HG03457 (cell line): ENCODE measurements at regions not wholly inside any gene's neighbourhood (a gene's known extent, or its start where the extent isn't known, plus 50 kb on each side); places are given as distances from the start of the nearest gene placed in this dataset.

Experiments
- ATAC-seq: cut with Tn5 transposase; IDR thresholded peaks from one replicate; pipeline ENCODE4 v1.9.1; 2021; ENCODE audit warnings: moderate number of reproducible peaks; ENCODE audit not compliant: unreplicated experiment

DNA sequence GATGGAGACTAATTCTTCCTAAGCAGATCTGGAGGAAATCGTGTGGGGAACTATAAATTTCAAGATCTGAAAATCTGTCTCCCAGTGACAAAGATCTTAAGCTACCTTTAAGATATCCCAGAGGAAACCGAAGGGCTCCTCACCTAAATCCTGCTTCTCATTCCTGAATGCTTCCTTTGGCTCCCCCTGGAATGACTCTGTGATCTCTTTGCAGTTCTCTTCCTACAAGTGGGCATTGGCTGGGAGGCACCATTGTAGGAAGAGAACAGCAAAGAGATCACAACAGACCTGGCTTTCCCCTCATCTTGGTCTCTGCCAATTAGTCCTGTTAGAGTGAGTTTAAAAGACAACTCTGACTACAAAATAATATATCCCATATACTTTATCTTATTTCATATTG is 70.0 kb upstream of the KCNH7 start:
- no peak for ATAC-seq

DNA sequence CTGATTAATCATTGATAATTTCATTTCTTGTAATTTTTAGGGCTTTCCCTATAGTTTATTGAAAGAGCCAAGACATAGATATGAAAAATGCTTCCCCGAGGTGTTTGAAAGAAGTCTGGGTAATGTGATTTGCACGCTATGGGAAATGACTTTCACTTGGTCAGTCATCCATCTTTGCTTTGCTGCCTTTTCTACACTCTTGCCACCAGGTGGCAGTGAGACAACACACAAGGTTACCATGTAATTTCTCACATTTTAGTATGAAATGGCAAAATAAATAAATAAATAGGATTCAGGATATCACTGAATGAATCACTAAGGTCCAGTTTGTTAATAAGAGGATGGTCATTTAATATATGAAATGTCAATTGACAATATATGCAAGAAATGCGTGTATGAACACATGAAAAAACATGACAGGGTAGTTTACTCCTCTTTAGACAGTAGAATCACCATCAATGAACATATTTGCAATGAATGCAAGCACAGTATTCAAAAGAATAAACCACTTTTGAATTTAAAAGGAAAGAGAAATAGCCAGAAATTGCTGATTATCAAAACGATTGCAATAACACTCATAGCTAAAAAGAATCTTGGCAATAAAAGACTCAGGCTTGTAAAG is 52.2 kb upstream of the KCNH7 start:
- ATAC-seq: peak; percentile 94

DNA sequence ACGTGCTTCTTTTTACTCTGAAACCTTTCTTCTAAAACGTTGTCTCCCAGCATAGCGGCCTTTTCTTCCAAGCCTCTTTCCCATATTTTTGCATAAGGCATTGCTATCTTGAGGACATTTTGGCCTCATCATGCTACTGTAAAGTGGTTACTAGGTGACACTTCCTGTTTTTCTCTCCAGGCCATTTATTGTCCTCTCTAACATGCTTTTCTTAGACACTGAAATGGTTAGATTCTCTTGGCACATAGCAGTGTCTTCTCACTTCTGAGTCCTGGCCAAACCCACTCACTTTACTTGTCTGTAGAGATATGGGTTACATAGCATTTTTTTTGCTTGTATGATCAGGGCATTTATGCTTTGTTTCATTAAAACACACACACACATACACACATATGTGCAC is 50.1 kb upstream of the KCNH7 start:
- no peak for ATAC-seq
